Glomerular visceral epithelial cell (primary cell): ENCODE measurements at regions not wholly inside any gene's neighbourhood (a gene's known extent, or its start where the extent isn't known, plus 50 kb on each side); places are given as distances from the start of the nearest gene placed in this dataset.
"Not testable (repeated sequence)": the region's sequence is repeated elsewhere in the genome, so short reads cannot be mapped to it uniquely, and the experiment has no call there.

Experiments used
- DNase-seq: peaks from one replicate; pipeline ENCODE4 v3.0.0-alpha.2; 2016; ENCODE audit errors: extremely low spot score

DNA sequence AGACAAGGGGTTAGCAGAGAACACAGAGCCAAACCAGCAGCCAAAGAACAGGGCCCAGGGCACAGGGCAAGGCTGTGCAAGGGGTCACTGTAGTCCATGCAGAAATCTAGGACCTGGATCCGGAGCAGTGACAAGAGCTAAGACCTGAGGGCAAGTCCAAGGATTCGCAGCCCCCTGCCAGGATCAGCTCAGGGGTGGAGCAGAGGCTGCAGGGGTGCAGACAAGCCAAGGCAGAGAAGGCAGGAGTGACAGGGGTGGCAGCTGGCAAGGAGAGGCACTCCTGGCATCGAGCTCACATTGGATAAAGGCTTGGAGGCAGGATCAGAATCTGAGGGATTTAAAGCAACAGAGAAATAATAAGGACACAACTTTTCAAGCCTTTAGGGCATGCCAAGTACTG, 80.7 kb upstream of the NANOS1 start:
- no peak for DNase-seq

DNA sequence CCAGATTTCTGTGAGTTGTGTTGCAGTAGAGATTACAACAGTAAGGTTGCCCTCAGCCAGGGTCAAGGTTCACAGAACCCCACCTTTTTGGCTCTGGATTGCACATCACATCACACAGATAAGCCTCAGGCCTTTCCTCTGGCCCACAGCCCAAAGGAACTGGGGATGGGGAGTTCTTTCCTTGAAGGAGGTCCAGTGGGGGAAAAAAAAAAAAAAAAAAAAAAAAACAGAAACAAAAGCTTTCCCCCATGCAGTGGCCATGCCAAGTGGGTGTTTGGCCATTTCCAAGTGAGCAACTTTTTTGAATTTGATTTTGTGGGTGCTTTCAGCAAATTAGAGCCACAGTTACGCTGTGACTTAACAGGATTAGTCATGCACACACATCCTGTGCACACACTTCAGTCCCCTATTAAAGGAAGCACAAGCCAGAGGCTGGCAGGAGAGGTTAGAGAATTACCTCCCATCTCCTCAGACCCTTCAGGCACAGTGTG, 79.3 kb upstream of the NANOS1 start:
- DNase-seq = peak; percentile 26

DNA sequence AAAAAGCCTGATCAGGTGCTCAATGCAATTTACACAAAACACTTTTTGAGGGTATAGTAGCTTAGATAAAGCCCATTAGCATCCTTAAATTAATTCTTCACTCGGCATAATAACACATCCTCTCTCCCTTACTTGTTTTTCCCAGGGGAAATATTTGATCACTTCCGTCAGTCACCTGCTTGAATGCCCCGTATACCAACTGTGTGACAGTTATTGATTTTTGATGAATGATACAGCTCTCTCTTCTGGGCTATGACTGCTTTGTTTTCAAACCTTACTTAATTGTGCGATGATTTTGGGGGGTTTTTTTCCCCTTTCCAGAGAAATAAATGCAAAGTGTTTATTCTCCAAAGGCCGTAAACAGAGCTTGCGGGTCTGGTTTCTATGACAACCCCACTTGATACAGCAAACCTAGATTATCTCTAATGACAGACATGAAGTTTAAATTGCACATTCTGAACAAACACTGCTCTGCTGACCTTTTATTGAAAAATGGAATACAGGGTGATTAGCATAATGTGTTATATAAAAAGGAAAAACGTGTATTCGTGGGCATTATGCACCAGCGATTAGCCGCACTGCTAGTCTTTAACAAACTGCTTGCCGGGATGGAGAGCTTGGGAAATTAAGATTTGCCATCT, 78.4 kb upstream of the NANOS1 start:
- DNase-seq = no peak

DNA sequence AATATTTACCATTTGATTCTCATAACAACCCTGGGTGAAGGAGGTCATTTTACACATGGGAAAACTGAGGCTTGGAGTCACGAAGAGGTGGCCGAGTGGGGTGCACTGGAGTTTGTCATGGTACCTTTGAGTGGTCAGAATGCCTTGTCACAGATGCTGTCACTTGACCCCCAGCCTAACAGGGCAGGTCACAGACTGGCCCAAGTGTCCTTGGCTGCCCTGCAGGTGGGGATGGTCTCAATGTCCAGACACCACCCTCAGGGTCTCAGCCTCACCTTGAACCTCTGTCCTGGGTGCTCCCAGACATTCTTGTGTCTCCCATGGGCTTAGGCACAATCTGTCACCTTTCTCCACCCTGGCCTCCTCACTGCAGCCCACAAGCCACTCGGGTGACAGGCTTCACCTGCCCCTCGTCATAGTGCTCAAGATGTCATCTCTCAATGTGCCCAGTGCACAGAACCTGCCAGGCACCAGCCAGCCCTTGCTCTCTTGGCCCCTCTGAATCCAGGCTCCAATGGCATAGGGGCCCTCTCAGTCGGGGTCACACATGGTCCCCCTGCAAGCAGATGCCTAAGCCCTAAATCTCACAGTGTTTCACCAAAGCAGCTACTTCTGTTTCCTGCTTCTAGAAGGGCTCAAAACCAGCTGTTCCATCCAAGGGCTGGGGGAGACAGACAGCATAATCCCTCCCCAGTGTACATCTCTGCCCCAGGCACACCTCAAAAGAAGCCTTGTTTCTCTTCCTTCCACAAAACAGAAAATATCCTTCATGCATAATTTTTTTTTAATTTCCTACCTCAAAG, 76.8 kb upstream of the NANOS1 start:
- no peak for DNase-seq

DNA sequence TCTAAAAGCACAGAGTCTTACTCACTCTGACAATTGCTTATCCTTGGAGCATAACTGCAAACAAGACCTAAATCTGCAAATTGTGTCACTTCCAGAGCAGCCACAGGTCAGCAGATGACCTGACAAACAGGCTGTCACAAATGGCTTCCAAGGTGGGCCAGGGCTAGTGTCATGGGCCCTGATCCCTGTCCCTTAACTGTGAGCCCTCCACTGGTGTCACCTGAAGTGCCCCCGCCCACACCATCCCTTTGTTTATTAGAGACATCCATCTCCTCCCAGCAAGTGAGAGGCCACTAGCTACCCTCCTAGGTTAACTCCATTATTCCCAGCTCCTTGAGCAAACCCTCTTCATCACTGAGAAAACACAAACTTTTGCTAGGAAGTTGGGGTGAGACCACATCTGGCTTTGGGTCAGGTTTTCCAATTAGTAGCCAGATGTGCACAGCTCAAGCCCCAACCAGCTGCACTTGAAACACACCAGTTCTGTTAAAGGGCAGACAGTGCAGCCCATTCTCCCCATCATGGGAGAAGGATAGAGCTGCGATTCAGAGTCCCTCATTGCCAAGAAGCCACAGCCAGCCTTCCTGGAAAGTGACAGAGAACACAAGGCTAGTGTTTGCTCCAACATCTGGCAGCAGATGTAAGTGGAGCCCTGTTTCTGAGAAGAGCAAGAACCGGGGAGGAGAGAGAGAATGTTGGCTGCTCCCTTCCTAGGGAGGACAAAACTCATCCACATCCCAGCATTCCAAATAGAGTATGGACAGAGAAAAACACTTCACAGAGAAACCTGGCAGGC, 75.7 kb upstream of the NANOS1 start:
- no peak for DNase-seq

DNA sequence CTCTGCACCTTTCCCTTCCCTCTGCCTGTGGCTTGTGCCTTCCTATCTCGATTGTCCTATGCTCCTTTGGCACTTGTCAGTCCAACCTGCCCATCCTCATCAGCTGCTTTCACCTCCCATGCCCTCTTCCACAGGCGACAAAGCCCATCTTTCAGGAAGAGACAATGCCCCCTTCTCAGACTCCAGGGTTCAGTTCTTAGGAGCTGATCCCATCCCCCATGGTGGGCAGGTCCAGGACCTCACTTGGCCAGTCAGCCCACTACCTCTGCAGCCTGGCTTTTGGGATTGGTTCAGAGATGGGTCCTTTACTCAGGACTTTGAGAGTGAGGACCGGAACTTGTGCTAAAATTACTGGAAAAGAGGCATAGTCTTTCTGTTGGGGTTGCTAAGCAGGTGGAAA, 74.0 kb upstream of the NANOS1 start:
- no peak for DNase-seq

DNA sequence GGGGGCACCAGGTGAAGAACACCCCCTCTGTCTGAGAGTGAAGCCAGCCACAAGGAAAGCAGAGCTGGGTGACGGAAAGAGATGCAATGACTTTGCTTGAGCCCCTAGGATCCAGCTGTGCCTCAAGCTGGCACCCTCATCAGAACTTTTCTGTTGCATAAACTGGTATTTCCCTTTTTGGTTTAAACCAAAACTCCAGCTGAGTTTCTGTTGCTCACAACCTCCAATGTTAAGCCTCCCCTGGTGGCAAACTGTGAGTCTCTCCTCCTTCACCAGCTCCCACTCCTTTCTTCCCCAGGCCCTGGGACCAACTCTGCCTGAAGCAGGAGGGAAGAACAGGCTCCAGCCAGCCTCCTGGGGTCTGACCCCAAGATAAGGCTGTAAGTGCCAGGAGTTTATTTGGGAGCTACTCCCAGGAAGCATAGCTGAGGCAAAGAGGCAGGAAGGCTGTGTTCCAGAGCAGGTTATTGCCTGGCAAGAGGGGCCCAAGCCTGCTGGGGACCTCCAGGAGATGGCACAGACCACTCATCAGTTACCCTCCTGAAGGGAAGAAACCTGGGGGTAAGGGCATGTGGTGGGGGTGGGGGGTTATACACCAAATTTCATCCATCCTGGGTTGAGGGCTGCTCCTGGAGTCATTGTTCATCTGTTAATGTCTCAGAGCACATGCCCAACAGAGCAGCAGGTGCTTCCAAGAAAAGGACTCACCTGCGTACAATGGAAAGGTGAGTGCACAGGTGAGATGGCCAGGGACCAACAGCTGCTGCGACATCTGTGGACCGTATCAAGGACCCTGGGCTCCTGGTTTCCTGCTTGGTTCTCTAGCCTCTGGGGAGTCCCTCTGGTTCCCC, 73.3 kb upstream of the NANOS1 start:
- no peak for DNase-seq

- no peak for DNase-seq
Measured at GRCh38 chr10:118956802-118957442, 72.6 kb upstream of the NANOS1 start.

GRCh38 chr10:118957443-118957825, 72.1 kb upstream of the NANOS1 start:
- no peak for DNase-seq

- DNase-seq = no peak
Measured at GRCh38 chr10:118957966-118958365, 71.5 kb upstream of the NANOS1 start.

DNA sequence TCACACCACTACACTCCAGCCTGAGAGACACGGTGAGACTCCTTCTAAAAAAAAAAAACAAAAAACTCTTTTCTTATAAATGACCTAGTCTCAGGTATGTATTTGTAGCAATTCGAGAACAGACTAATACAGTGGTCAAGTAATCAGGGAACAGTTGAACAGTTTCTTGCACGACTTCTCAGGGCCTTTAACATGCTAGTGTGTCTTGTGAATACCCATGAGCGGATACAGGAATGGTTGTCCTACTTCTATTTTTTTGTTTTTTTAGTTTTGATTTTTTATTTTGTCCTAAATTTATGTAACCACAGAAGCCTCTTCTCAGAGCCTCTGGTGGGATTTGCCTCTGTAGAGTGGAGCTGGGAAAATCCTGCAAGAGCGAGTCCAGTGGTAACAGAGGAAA, 71.0 kb upstream of the NANOS1 start:
- DNase-seq = no peak

- DNase-seq = peak; percentile 23
Measured at GRCh38 chr10:118958984-118959925, 70.3 kb upstream of the NANOS1 start.

GRCh38 chr10:118960157-118961090, 69.1 kb upstream of the NANOS1 start:
- DNase-seq = no peak

DNA sequence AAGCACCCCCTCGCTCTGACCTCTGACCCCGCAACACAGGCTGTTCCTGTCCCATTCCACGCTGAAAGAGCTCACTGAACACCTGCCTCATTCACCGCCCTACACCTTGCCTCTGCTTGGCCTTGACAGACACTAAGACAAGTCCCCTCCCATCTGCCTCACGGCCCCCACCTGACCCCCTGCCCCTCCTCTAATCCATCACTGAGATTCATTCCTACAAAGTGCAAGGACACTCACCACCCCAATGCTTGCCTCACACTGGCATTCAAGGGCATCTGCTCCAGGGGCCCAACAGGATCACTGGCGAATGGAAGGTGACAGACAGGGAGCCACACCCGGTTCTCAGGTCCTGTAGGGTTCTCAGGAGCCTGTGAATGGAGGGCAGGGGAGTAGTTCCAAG, 68.1 kb upstream of the NANOS1 start:
- DNase-seq = no peak

DNA sequence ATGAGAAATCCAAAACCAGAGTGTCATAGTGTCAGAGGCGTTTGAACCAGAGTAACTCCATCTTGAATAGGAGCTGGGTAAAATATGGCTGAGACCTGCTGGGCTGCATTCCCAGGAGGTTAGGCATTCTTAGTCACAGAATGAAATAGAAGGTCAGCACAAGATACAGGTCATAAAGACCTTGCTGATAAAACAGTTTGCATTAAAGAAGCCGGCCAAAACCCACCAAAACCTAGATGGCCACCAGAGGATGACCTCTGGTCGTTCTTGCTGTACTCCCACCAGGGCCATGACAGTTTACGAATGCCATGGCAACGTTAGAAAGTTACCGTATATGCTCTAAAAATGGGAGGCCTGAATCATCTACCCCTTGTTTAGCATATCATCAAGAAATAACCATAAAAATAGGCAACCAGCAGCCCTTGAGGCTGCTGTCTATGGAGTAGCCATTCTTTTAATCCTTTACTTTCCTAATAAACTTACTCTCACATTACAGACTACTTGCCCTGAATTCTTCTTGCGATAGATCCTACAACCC, 67.1 kb upstream of the NANOS1 start:
- not testable (repeated sequence) for DNase-seq

DNA sequence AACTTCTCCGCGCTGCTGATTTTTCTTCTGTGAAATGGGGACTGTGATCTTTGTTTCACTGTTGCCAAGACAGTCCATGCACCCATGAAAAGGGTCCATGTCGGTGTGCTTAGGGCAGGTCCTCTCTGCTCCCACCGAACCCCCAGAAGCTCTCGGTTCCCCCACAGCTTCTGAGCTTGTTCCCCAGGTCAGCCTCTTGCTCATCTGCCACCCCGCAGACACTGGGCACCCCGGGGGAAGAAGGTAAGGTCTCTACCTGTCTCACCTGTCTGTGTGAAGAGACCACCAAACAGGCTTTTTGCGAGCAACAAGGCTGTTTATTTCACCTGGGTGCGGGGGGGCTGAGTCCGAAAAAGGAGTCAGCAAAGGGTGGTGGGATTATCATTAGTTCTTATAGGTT, 66.2 kb upstream of the NANOS1 start:
- DNase-seq = no peak

DNA sequence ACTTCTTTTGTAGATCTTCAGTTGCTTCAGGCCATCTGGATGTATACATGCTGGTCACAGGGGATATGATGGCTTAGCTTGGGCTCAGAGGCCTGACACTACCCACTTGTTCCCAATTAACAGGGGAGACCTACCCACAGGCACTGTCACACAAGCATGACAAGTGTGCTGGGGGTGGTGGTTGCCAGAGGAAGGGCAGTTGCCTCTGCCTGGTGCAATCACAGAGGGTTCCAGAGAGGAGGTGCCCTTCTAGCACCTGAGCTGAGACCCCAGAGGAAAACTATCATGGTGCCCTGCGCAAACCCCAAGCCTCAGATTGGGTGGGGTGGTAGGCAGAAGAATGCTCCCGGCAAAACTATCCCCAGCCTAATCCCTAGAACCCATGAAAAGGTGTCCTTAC, 65.6 kb upstream of the NANOS1 start:
- DNase-seq = no peak

DNA sequence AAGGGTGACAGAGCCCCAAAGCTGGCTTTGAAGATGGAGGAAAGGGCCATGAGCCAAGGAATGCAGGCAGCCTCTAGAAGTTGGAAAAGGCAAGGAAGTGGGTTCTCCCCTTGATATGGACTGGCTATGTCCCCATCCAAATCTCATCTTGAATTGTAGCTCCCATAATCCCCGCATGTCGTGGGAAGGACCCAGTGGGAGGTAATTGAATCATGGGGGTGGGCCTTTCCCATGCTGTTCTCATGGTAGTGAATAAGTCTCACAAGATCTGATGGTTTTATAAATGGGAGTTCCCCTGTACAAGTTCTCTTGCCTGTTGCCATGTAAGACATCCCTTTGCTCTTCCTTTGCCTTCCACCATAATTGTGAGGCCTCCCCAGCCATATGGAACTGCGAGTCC, 65.0 kb upstream of the NANOS1 start:
- not testable (repeated sequence) for DNase-seq

DNA sequence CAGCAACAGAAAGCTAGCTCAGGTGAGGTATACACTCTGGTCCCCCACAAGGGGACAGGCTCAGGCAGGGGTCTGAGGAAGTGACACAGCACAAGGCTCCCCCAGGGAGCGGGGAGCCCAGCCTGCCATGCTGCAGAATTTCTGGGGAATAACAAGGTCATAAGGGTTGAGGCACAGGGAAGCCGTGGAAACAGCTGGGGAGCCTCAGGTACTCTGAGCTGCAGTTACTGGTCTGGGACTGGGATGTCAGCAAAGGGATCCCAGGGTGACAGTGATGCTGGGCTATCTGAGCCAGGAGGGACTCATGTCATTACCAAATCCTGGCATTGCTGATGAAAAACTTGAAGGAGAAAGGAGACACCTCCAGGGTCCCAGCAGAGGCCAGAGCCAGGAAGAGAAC, 64.4 kb upstream of the NANOS1 start:
- DNase-seq = no peak
